Endothelial cell of umbilical vein (primary cell): ENCODE measurements at regions not wholly inside any gene's neighbourhood (a gene's known extent, or its start where the extent isn't known, plus 50 kb on each side); places are given as distances from the start of the nearest gene placed in this dataset.

Experiments
- EZH2 ChIP-seq: IDR thresholded peaks from 2 replicates; pipeline ENCODE4 v1.6.1; 2012; ENCODE audit warnings: borderline replicate concordance, low read depth, mild to moderate bottlenecking, moderate library complexity, low read length, inconsistent platforms; ENCODE audit not compliant: severe bottlenecking
- FOS ChIP-seq: IDR thresholded peaks from 2 replicates; pipeline ENCODE4 v1.6.1; 2011; ENCODE audit warnings: mild to moderate bottlenecking, low read length, moderate library complexity, borderline replicate concordance; ENCODE audit not compliant: insufficient read depth
- TF ChIP-seq, protein P1 (sequence below), 2 donors: IDR thresholded peaks; 1 replicate in 1 of 2; 2 replicates in 1 of 2; pipeline ENCODE4 v1.5.1; 2011; ENCODE audit warnings: low read length in 2 of 2, mild to moderate bottlenecking in 2 of 2, moderate library complexity in 2 of 2, control low read depth in 1 of 2, inconsistent platforms in 1 of 2, low read depth in 1 of 2; ENCODE audit not compliant: insufficient read depth in 1 of 2; ENCODE audit errors: extremely low read depth in 1 of 2

DNA sequence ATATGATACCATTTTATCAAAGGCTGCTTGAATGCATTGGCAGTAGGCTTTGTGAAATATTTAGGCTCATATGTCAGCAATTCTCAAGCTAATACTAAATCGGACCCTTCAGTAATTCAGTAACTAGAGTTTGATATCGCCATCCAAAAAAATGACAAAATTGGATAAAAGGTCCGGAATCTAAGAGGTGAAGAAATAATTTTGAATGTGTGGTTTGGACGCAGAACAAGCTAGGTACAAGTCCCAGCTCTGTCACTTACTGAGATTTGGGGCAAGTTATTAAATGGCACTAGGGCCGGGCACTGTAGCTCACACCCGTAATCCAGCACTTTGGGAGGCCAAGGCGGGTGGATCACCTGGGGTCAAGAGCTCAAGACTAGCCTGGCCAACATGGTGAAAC lies 956.5 kb downstream of the CDH11 start:
- TF ChIP-seq, protein P1, sequence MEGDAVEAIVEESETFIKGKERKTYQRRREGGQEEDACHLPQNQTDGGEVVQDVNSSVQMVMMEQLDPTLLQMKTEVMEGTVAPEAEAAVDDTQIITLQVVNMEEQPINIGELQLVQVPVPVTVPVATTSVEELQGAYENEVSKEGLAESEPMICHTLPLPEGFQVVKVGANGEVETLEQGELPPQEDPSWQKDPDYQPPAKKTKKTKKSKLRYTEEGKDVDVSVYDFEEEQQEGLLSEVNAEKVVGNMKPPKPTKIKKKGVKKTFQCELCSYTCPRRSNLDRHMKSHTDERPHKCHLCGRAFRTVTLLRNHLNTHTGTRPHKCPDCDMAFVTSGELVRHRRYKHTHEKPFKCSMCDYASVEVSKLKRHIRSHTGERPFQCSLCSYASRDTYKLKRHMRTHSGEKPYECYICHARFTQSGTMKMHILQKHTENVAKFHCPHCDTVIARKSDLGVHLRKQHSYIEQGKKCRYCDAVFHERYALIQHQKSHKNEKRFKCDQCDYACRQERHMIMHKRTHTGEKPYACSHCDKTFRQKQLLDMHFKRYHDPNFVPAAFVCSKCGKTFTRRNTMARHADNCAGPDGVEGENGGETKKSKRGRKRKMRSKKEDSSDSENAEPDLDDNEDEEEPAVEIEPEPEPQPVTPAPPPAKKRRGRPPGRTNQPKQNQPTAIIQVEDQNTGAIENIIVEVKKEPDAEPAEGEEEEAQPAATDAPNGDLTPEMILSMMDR (IDR thresholded peaks at IDR 0.05; ENCODE audit: extremely low read depth in 1 of 2, insufficient read depth in 1 of 2, low read depth in 1 of 2, low read length in 2 of 2): no peak
- TF ChIP-seq EZH2 (no peak), FOS (no peak)
